HG02970 (cell line): ENCODE measurements at regions not wholly inside any gene's neighbourhood (a gene's known extent, or its start where the extent isn't known, plus 50 kb on each side); places are given as distances from the start of the nearest gene placed in this dataset.
"Not testable (repeated sequence)": the region's sequence is repeated elsewhere in the genome, so short reads cannot be mapped to it uniquely, and the experiment has no call there.

Experiments used
- ATAC-seq: cut with Tn5 transposase; IDR thresholded peaks from one replicate; pipeline ENCODE4 v1.9.1; 2021; ENCODE audit warnings: mild to moderate bottlenecking, moderate library complexity, moderate number of reproducible peaks; ENCODE audit not compliant: unreplicated experiment, low FRiP score

DNA sequence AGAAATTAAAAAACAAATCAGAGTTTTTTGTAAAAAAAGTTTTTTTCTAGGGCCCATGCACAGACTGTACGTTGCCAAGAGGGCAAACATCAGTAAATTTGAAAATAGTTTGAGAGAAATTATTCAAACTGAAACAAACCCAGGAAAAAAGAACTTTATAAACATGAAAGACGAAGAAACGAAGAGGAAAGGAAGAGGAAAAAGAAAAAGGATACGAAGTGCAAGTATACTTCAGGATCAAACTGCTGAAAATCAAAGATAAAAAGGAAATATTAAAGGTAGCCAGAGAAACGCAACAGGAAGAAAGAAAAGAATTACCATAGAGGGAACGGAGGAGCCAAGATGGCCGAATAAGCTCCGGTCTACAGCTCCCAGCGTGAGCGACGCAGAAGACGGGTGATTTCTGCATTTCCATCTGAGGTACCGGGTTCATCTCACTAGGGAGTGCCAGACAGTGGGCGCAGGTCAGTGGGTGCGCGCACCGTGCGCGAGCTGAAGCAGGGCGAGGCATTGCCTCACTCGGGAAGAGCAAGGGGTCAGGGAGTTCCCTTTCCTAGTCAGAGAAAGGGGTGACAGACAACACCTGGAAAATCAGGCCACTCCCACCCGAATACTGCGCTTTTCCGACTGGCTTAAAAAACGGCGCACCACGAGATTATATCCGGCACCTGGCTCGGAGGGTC is 94.4 kb upstream of the GAS1 start:
- ATAC-seq: not testable (repeated sequence)

DNA sequence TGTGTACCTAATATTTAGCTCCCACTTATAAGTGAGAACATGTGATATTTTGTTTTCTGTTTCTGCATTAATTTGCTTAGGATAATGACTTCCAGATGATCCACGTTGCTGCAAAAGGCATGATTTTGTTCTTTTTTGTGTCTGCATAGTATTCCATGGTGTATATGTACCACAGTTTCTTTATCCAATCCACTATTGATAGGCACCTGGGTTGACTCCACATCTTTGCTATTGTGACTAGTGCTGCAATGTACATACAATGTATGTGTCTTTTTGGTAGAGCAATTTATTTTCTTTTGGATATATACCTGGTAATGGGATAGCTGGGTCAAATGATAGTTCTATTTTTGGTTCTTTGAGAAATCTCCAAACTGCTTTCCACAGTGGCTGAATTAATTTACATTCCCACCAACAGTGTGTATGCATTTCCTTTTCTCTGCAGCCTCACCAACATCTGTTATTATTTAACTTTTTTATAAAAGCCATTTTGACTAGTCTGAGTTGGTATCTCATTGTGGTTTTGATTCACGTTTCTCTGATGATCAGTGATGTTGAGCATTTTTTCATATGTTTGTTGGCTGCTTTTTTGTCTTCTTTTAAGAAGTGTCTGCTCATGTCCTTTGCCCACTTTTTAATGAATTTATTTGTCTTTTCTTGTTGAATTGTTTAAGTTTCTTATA is 102.8 kb upstream of the GAS1 start:
- not testable (repeated sequence) for ATAC-seq

DNA sequence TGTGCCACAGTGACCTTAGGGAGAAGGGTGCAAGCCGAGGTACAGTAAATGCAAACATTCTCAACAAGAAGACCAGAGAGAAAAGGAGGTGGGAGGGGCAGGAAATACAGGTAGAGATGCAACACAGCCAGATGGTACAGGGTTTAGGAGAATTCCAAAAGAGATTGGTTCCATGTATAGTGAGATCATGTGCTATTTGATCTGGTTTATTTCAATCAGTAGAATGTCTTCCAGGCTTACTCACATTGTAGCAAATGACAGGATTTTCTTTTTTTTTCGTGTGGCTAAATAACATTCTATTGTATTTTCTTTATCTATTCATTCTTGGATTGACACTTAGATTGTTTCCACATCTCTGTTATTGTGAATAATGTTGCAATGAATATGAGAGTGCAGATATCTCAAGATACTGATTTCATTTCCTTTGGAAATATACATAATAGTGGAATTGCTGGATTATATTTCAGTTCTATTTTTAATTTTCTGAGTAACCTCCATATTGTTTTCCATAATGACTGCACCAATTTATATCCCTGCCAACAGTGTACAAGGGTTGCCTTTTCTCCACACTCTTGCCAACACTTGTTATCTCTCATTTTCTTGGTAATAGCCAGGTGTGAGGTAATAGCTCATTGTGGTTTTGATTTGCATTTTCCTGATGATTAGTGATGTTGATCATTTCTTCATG is 107.8 kb upstream of the GAS1 start:
- no peak for ATAC-seq

DNA sequence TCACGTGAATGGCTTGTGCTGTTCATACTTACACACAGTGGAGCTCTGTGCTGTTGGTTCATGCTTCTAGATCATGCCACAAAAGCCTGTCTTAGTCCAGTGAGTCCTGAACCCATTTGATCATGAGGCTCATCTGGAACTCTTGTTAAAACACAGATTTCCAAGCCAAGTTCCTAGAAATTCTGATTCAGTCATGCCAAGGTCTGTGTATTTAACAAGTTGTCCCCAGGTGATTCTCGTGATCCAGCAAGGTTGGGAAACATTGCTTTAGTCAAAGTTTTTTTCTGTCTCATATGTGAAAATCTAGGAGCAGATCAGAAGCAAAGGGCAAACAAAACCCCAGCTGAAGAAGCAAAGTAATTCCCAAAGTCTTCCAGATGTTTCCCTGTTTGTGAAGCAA is 112.5 kb upstream of the GAS1 start:
- no peak for ATAC-seq

DNA sequence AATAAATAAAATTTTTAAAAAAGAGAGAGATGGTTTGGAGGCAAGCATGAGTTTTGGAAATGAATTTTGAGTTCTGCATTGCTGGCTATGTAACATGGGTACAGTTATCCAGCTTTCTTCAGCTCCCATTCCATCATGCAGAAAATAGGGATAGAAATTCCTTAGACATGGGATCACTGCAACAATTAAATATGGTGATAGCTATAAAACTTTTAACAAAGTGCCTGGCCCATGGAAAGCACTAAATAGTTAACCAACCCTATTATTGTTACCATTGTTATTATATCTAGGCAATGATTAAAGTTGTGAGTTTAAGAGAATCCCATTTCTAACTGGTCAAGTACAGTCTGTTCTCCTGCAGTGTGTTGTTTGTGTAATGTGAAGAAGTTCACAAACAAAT is 115.4 kb upstream of the GAS1 start:
- ATAC-seq: no peak

DNA sequence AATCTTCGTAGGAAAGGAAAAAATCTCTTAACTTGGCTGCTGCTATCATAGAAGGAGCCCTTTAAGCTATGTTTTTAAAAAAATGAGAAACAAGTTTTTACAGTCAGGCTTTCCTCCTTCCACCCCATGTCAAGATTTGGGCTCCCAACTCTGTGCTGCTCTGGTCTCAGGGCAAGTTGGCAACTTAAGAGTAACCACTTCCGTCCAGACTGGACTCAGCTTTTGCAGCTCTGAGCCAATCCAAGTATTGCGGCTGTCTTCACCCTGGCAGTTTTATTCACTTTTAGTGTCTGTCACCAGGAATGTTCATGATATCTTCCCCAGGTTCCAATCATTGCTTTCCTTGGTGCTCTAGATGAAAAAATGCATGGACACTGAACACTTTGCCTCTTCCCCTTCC is 115.9 kb upstream of the GAS1 start:
- ATAC-seq: no peak

- no peak for ATAC-seq
Measured at GRCh38 chr9:87063871-87064270, 116.6 kb upstream of the GAS1 start.

- no peak for ATAC-seq
Measured at GRCh38 chr9:87064311-87064710, 117.0 kb upstream of the GAS1 start.

DNA sequence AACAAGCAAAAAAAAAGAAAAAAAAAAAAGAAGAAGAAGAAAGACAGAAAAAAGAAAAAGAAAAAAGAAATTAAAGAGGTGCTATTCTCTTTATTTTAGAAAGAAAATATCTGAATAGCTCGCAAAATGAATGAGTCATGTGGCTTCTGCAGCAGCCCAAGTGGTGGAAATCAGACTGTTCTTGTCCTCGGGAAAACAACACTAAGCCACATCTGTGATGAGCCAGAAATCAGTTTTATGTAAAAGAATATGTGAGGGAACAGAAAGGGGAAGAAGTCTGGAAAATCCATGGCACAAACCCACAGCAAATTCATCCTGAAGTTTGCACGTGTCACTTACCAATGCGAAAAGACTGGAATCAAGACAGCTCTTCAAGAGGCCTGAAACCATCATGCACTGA is 118.7 kb upstream of the GAS1 start:
- ATAC-seq: no peak

GRCh38 chr9:87067426-87067825 is 120.1 kb upstream of the GAS1 start:
- no peak for ATAC-seq

GRCh38 chr9:87068177-87068840 is 121.0 kb upstream of the GAS1 start:
- no peak for ATAC-seq

- ATAC-seq: no peak
Measured at GRCh38 chr9:87069690-87070089, 122.4 kb upstream of the GAS1 start.

DNA sequence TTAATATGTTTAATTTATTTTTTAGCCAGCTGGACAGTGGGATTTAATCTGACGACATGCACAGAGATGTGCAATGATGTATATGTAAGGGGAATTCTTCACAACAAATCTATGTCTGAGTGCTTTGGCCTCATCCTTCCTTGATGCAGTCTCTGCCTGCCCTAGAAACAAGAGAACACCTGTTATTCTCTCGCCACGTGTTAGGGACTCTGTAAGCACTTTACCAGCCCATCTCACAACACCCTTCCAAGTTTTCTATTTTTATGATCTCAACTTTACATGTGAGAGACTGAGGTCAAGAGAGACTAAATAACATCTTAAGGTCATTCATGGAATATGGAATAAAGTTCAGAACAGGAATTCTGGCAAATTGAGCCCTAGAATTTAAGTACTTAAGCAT is 123.0 kb upstream of the GAS1 start:
- no peak for ATAC-seq

- no peak for ATAC-seq
Measured at GRCh38 chr9:87071473-87071872, 124.2 kb upstream of the GAS1 start.

- ATAC-seq: no peak
Measured at GRCh38 chr9:87073692-87074091, 126.4 kb upstream of the GAS1 start.

DNA sequence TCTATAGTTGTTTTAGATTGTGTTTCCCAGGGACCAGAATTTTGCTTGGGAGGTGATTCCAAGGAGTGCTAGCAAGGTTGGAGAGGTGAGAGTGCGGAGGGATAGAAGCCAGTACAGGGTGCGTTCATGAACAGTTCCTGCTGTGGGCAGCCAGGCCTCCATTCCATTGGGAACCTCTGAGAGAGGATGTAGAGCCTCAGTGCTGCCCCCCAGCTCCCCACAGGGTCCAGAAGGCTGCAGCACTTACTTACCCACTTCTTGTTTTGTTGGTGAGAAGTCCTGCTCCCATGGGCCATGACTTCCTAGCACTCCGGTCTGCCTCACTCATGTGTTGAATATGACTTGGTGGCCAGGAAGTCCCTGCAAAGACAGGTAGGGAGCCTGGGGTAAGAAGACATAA is 128.2 kb upstream of the GAS1 start:
- no peak for ATAC-seq

DNA sequence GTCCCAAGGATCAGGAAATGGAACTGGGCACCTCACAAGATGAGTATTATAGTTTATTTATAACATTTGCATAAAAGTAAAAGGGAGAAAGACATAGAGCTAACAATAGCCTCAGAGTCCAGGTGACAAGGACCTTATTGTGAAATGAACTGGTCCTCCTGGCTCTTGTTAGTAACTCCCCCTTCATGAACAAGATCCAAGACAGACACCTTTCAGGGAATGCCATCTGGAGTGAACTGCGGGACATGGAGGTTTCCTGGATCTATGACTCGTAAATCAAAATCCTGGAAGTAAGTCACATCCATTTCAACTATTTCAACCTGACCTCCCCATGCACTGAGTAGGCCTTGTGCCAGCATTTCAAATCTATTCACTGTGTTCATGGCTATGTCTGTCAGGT is 129.5 kb upstream of the GAS1 start:
- no peak for ATAC-seq

GRCh38 chr9:87077986-87078385 is 130.7 kb upstream of the GAS1 start:
- no peak for ATAC-seq

- ATAC-seq: no peak
Measured at GRCh38 chr9:87080512-87081264, 133.4 kb upstream of the GAS1 start.

GRCh38 chr9:87081503-87081902 is 134.2 kb upstream of the GAS1 start:
- no peak for ATAC-seq

DNA sequence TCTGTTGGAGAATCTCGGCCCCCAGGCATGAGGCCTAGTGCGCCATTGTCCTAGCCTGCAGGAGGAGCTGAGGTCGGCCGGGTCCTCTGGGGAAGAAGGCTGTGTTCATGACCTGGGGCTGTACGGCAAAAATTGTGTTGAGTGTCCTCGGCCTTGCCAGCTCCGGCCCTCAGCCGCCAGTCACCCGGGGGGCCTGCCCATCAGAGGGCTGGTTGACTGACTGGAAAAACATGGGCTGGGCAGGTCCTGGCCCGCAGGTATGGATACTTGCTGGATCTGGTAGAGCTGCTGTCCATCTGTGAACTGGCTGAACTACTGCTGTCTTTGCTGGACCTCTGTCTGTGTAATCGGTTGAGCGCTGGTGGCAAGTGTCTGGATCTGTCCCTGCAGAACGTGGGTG is 136.7 kb upstream of the GAS1 start:
- no peak for ATAC-seq
